Esophagus squamous epithelium (tissue), 4 donors: ENCODE measurements at regions not wholly inside any gene's neighbourhood (a gene's known extent, or its start where the extent isn't known, plus 50 kb on each side); places are given as distances from the start of the nearest gene placed in this dataset.

Experiments
- POLR2A ChIP-seq, 4 donors: fragments of 450-650 bp; IDR thresholded peaks; one replicate each; pipeline ENCODE4 v1.6.1; 2017; ENCODE audit warnings: antibody characterized with exemption in 4 of 4, mild to moderate bottlenecking in 4 of 4, moderate library complexity in 3 of 4
- TF ChIP-seq, protein P1 (sequence below), 6 experiments: fragments of 450-650 bp in 4 of 6; fragments of 200-600 bp in 2 of 6; sonication (generic) in 2 of 6; IDR thresholded peaks; one replicate each; pipeline ENCODE4 v1.5.1; 2016 to 2019; ENCODE audit warnings: antibody characterized with exemption in 6 of 6, mild to moderate bottlenecking in 4 of 6, moderate library complexity in 4 of 6

- TF ChIP-seq, protein P1, sequence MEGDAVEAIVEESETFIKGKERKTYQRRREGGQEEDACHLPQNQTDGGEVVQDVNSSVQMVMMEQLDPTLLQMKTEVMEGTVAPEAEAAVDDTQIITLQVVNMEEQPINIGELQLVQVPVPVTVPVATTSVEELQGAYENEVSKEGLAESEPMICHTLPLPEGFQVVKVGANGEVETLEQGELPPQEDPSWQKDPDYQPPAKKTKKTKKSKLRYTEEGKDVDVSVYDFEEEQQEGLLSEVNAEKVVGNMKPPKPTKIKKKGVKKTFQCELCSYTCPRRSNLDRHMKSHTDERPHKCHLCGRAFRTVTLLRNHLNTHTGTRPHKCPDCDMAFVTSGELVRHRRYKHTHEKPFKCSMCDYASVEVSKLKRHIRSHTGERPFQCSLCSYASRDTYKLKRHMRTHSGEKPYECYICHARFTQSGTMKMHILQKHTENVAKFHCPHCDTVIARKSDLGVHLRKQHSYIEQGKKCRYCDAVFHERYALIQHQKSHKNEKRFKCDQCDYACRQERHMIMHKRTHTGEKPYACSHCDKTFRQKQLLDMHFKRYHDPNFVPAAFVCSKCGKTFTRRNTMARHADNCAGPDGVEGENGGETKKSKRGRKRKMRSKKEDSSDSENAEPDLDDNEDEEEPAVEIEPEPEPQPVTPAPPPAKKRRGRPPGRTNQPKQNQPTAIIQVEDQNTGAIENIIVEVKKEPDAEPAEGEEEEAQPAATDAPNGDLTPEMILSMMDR (IDR thresholded peaks at IDR 0.05) = no peak
- no peak for TF ChIP-seq POLR2A (IDR thresholded peaks at IDR 0.05)
Observed at GRCh38 chr4:66655505-66655904, 889.8 kb downstream of the CENPC start.
